ENCODE measurements at regions not wholly inside any gene's neighbourhood (a gene's known extent, or its start where the extent isn't known, plus 50 kb on each side); places are given as distances from the start of the nearest gene placed in this dataset.

- TF ChIP-seq CTCF (IDR thresholded peaks at IDR 0.05), result no peak
- no peak for TF ChIP-seq POLR2A (IDR thresholded peaks at IDR 0.05)
- no peak for TF ChIP-seq POLR2AphosphoS5 (IDR thresholded peaks at IDR 0.05)
- no peak for TF ChIP-seq EP300 (IDR thresholded peaks at IDR 0.05)
These were observed 103.9 kb upstream of the SOX1 start for GRCh38 chr13:111963031-111963430.

Data from gastroesophageal sphincter (tissue), 3 donors.